H1 (cell line): ENCODE measurements at regions not wholly inside any gene's neighbourhood (a gene's known extent, or its start where the extent isn't known, plus 50 kb on each side); places are given as distances from the start of the nearest gene placed in this dataset.

Experiments
- BRCA1 ChIP-seq: IDR thresholded peaks from 2 replicates; pipeline ENCODE4 v1.6.1; 2012; ENCODE audit warnings: low read depth, low read length, improper control_type of control experiment
- CHD7 ChIP-seq: fragments of 300-600 bp; sonication (generic); IDR thresholded peaks from 2 replicates; pipeline ENCODE4 v1.7.1; 2012; ENCODE audit warnings: low read length, moderate library complexity, mild to moderate bottlenecking, inconsistent platforms; ENCODE audit not compliant: insufficient replicate concordance
- CREB1 ChIP-seq: IDR thresholded peaks from 2 replicates; pipeline ENCODE4 v1.6.1; 2012; ENCODE audit warnings: inconsistent platforms
- TBP ChIP-seq: IDR thresholded peaks from 2 replicates; pipeline ENCODE4 v1.6.1; 2011; ENCODE audit warnings: low read depth, low read length, improper control_type of control experiment

- TF ChIP-seq CHD7 (no peak), CREB1 (no peak), BRCA1 (no peak), TBP (no peak)
Observed at GRCh38 chr5:37945446-37945845, 105.6 kb upstream of the GDNF start (continued).
